A549 (cell line): ENCODE measurements at regions not wholly inside any gene's neighbourhood (a gene's known extent, or its start where the extent isn't known, plus 50 kb on each side); places are given as distances from the start of the nearest gene placed in this dataset.

Source experiments
- HOXA7 ChIP-seq: fragments of 250-450 bp; sonication (Bioruptor Pico); IDR thresholded peaks from 2 replicates; pipeline ENCODE4 v1.5.0; 2020; ENCODE audit warnings: mild to moderate bottlenecking, moderate library complexity
- POLR2AphosphoS2 ChIP-seq: conservative IDR thresholded peaks from 2 replicates; pipeline ENCODE4 v1.6.1; 2012; ENCODE audit warnings: low read length, improper control_type of control experiment, inconsistent platforms
- SMC3 ChIP-seq: fragments of >200 bp; sonication (Bioruptor Twin); formaldehyde crosslinking; IDR thresholded peaks from 3 replicates; pipeline ENCODE4 v1.6.1; 2018; ENCODE audit warnings: inconsistent platforms
- TF ChIP-seq, protein P1 (sequence below): fragments of >200 bp; sonication (Bioruptor Twin); formaldehyde crosslinking; IDR thresholded peaks from 3 replicates; pipeline ENCODE4 v1.5.1; 2016
- TF ChIP-seq, protein P2 (sequence below): fragments of 450-650 bp; IDR thresholded peaks from 2 replicates; pipeline ENCODE4 v1.6.1; 2014; ENCODE audit warnings: antibody characterized with exemption
- TF ChIP-seq, protein P3 (sequence below): fragments of 150-350 bp; IDR thresholded peaks from 2 replicates; pipeline ENCODE4 v1.6.1; 2014; ENCODE audit warnings: low read depth, mild to moderate bottlenecking, low read length
- TF ChIP-seq, protein P4 (sequence below): fragments of >200 bp; sonication (Bioruptor Twin); formaldehyde crosslinking; IDR thresholded peaks from 3 replicates; pipeline ENCODE4 v1.6.1; 2016

DNA sequence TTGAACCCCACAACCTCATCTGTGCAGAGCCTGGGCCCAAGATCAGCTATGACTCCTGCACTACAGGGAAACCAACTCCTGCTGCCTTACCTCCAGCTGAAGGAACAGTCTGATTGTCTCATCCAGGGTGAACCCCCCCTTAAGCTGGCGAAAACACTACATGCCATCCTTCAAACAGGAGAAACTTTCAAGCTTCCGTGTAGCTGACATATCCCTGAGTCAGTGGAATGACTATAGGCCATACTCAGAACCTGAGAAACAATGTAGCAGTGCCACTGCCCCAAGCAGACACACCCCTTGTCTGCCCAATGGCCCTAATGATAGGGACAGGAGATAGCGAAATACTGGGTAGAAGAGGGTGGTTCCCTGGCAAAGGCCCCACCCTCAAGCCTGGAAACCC, 213.6 kb upstream of the PGRMC2 start:
- TF ChIP-seq, protein P1, sequence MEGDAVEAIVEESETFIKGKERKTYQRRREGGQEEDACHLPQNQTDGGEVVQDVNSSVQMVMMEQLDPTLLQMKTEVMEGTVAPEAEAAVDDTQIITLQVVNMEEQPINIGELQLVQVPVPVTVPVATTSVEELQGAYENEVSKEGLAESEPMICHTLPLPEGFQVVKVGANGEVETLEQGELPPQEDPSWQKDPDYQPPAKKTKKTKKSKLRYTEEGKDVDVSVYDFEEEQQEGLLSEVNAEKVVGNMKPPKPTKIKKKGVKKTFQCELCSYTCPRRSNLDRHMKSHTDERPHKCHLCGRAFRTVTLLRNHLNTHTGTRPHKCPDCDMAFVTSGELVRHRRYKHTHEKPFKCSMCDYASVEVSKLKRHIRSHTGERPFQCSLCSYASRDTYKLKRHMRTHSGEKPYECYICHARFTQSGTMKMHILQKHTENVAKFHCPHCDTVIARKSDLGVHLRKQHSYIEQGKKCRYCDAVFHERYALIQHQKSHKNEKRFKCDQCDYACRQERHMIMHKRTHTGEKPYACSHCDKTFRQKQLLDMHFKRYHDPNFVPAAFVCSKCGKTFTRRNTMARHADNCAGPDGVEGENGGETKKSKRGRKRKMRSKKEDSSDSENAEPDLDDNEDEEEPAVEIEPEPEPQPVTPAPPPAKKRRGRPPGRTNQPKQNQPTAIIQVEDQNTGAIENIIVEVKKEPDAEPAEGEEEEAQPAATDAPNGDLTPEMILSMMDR, result no peak
- TF ChIP-seq, protein P2, sequence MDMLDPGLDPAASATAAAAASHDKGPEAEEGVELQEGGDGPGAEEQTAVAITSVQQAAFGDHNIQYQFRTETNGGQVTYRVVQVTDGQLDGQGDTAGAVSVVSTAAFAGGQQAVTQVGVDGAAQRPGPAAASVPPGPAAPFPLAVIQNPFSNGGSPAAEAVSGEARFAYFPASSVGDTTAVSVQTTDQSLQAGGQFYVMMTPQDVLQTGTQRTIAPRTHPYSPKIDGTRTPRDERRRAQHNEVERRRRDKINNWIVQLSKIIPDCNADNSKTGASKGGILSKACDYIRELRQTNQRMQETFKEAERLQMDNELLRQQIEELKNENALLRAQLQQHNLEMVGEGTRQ, result no peak
- TF ChIP-seq, protein P3, sequence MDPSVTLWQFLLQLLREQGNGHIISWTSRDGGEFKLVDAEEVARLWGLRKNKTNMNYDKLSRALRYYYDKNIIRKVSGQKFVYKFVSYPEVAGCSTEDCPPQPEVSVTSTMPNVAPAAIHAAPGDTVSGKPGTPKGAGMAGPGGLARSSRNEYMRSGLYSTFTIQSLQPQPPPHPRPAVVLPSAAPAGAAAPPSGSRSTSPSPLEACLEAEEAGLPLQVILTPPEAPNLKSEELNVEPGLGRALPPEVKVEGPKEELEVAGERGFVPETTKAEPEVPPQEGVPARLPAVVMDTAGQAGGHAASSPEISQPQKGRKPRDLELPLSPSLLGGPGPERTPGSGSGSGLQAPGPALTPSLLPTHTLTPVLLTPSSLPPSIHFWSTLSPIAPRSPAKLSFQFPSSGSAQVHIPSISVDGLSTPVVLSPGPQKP, result no peak
- TF ChIP-seq, protein P4, sequence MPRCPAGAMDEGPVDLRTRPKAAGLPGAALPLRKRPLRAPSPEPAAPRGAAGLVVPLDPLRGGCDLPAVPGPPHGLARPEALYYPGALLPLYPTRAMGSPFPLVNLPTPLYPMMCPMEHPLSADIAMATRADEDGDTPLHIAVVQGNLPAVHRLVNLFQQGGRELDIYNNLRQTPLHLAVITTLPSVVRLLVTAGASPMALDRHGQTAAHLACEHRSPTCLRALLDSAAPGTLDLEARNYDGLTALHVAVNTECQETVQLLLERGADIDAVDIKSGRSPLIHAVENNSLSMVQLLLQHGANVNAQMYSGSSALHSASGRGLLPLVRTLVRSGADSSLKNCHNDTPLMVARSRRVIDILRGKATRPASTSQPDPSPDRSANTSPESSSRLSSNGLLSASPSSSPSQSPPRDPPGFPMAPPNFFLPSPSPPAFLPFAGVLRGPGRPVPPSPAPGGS, result no peak
- TF ChIP-seq HOXA7 (CRISPR knock-in tag) (no peak), POLR2AphosphoS2 (no peak), SMC3 (no peak)
